HG03460 (cell line): ENCODE measurements at regions not wholly inside any gene's neighbourhood (a gene's known extent, or its start where the extent isn't known, plus 50 kb on each side); places are given as distances from the start of the nearest gene placed in this dataset.
A peak's percentile ranks its signal among the peaks of the same experiment; 100 is the strongest.
"Not testable (repeated sequence)": the region's sequence is repeated elsewhere in the genome, so short reads cannot be mapped to it uniquely, and the experiment has no call there.

Source experiments
- ATAC-seq: cut with Tn5 transposase; IDR thresholded peaks from one replicate; pipeline ENCODE4 v1.9.1; 2021; ENCODE audit not compliant: unreplicated experiment

- ATAC-seq: no peak
Measured at GRCh38 chr9:36521148-36521547, 51.5 kb upstream of the MELK start.

DNA sequence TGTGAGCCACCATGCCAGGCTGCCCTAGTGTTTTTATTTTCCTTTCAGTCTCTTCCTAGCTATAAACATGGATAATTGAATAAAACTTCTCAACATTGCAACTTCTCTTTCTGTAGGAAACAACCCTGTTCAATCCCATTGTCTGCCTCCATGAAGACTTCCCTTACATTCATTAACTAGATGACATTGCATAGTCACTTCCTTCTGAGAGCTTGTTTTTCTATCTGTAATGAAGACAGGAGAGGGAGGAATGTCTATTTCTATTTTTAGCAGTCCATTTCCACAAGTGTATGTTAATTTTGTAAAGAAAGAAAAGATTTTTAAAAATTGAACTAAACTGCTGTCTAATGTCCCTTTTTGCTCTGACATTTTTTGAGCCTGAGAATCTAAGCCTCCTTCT lies 55.6 kb upstream of the MELK start:
- ATAC-seq: no peak

GRCh38 chr9:36504156-36504555 lies 68.5 kb upstream of the MELK start:
- no peak for ATAC-seq

DNA sequence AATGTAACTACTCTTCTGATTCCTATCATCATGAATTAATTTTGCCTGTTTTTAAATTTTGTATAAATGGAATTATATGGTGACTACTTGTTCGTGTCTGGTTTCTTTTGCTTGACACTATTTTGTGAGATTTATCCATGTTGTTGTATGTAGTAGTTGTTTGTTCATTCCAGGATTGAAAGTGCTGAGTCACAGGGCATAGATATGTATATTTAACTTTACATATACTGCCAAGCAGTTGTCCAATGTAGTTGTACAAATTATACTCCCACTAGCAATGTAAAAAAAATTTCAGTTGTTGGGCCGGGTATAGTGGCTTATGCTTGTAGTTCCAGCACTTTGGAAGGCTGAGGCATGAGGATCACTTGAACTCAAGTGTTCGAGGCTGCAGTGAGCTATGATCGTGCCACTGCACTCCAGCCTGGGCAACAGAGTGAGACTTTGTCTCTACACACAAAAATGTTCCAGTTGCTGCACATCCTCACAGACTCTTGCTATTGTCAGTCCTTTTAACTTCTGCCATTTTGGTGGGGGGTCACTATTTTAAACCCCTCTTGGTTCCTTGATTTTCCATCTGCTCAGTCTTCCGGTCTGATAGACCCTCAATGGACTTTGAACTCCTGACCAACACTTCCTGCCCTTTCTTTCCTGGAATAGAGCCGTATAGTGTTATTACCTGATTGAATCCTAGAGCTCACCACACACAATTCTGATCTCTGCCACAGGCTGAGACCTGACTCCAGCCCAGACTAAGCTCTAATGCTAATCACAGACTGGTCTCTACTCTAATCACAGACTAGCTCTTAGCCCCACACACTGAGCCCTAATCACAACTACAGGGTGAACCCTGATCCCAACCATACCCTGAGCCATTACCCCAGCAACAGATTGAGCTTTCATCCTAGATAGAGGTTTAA lies 69.3 kb upstream of the MELK start:
- no peak for ATAC-seq

GRCh38 chr9:36501727-36502126 lies 71.0 kb upstream of the MELK start:
- no peak for ATAC-seq

- not testable (repeated sequence) for ATAC-seq
Measured at GRCh38 chr9:36500931-36501330, 71.8 kb upstream of the MELK start.

GRCh38 chr9:36499174-36499890 lies 73.4 kb upstream of the MELK start:
- ATAC-seq: no peak

GRCh38 chr9:36493564-36493963 lies 79.1 kb upstream of the MELK start:
- not testable (repeated sequence) for ATAC-seq

- no peak for ATAC-seq
Measured at GRCh38 chr9:36492865-36493264, 79.8 kb upstream of the MELK start.

DNA sequence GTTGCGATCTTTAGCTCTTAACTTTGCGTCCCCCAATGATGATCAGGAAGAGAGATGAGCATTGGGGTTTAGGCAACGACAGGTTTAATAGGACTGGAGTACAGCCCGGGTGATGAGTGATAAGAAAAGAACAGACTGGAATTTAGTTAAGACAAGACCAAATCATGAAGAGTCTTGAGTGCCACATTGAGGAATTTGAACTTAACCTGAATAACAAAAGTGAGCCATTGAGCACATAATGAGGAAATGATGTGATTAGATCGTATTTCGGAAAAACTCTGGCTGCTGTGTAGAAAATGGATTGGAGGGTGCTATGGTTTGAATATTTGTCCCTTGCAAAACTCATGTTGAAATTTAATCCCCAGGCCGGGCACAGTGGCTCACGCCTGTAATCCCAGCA lies 83.2 kb upstream of the MELK start:
- ATAC-seq: no peak

DNA sequence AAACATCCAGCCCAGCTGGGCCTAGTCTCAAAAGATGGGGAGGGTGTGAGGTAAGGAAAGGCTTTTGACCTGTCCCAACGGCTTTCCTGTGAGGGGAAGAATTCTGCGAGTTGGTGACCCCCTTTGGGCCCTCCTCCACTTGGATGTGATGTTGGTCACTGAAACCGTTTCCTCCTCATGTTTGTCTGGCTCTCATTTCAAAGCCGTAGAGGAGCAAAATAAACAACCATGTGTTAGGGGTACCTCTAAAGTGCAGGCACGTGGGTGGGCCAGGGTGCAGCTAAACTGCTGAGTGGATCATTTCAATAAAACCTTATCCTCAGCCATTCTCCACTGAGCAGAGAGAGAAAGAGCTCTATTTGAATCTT lies 84.3 kb upstream of the MELK start:
- ATAC-seq: no peak

GRCh38 chr9:36487482-36488388 lies 85.0 kb upstream of the MELK start:
- ATAC-seq: peak; percentile 82

GRCh38 chr9:36486933-36487481 lies 85.7 kb upstream of the MELK start:
- ATAC-seq: peak; percentile 36

GRCh38 chr9:36486329-36486932 lies 86.3 kb upstream of the MELK start:
- no peak for ATAC-seq

DNA sequence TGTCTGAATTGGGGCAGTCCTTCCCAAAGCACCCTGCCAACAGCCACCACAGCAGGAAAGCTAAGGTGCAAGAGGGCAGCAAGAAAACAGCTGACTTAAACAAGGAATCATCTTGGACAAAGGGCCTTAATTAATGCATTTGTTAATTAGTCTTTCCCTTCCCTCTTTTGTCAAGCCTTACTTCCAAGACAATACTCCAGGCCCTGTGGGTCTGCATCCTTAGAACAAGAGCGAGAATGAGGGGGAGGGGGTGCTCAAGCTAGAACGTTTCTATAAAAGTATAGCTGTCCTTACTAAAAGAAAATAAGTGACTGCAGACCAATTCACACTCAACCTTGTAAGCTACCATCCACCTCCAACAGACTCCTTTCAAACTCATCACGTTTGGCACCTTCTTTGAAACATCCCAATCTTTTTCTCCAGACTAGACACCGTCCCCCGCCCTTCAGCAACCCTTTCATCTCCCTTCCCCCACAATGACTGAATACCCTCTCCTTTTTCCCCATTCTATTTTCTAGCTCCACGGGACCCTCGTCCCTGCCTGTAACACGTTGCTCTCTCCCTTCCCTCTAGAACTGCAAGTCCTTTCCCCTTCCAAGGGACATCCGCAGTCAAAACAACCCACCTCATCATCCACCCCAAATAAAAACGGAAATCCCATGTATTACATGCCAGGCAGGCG lies 85.7 kb upstream of the RNF38 start:
- no peak for ATAC-seq

DNA sequence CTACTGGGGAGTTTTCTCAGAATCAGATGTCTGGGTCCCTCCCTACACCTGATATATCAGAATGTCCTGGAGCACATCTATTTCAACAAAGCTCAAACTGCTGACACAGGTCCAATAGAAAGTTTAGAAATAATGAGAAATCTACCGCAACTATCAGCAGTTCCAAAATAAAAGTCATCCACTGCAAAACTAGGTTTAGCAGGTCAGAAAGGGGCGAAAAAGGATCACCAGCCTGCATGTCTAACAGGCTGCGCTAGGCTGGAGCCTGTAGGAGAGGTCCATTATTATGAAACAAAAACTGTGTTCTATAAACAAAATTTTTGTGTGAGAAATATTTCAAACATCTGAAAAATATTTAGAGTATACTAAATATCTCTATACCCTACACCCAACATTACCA lies 84.1 kb upstream of the RNF38 start:
- no peak for ATAC-seq

DNA sequence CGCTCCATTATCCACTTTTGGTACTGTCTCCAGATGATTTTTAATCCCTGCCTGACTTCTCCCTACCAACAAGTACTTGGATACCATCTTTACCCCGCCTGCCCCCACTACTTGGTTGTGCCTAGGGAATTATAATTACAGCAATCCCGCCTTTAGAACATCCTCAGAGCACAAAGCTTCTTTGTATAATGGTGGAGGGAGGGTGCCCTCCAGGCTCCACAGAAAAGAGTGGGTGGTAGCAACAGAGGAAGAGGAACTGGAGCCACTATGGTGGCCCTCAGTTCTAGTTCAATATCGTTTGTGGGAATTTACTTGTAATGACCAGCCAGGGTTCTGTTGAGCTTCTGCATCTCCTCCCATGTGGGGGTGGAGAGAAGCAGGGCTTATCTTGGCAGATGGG lies 79.0 kb upstream of the RNF38 start:
- ATAC-seq: no peak

GRCh38 chr9:36471359-36471758 lies 71.3 kb upstream of the RNF38 start:
- no peak for ATAC-seq

DNA sequence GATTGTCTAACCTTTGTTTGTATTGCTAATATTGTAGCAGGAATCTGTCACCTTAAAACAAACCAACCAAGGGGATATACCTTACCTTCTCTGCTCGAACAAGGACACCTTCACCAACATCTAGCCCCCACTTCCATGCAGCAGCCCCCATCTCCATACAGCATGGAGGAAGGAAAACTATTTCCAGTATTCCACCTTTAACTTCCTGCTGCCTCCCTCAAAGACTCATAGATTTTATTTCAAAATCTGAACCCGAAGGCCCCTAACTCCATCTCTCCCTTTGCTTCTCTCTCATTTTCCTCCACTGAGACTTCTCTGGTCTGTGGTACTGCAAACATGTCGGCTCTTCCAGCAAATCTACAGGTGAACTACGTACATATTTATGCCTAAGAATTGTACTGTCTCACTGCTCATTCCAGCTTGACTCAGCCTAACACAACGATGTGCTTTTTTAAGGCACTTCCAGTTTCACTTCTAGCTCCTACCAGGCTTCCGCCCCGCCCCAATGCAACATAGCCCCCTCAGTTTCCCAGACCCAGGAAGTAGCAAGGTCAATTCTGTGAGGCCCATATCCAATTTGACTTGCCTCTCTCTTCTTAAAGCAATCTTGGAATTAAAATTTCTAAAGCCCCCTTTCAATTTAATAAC lies 70.7 kb upstream of the RNF38 start:
- ATAC-seq: peak; percentile 87

GRCh38 chr9:36463467-36463866 lies 63.4 kb upstream of the RNF38 start:
- ATAC-seq: no peak
